ENCODE measurements at regions not wholly inside any gene's neighbourhood (a gene's known extent, or its start where the extent isn't known, plus 50 kb on each side); places are given as distances from the start of the nearest gene placed in this dataset.

GRCh38 chr4:130736436-130737185, 1640.7 kb downstream of the C4orf33 start:
- H3K27ac ChIP-seq (ENCODE audit: extremely low read depth, low read depth, low read length): no peak overlapping the region
- no peaks in the 10 kb centered on the region for H3K4me1 ChIP-seq (replicated peaks in 1 of 2; ENCODE audit: control insufficient read depth in 2 of 2, insufficient read depth in 2 of 2, low read length in 2 of 2)
- no peaks in the 10 kb centered on the region for H3K27me3 ChIP-seq (ENCODE audit: control insufficient read depth in 2 of 2, insufficient read depth in 2 of 2, low read length in 2 of 2)
- no peak overlapping the region for H2AFZ ChIP-seq (ENCODE audit: low read depth, low read length)
- no peaks in the 10 kb centered on the region for H3K79me2 ChIP-seq (ENCODE audit: control insufficient read depth, insufficient read depth, low read length)
- 3% methylated on average over 6 of the region's 7 CpGs for WGBS (ENCODE audit: insufficient coverage, low coverage, missing lambda C conversion rate)
- ChIA-PET POLR2A (no interaction called here), CTCF (ENCODE audit: low intra/inter-chr PET ratio) (no interaction called here)
- H3K4me2 ChIP-seq (ENCODE audit: insufficient read depth, low read length): no peak overlapping the region
- intact Hi-C loops (cut with micrococcal nuclease): no loop called here
- H3K4me3 ChIP-seq: no peak overlapping the region
- BruUV-seq (replicated peaks): no TSS peak
- H4K20me1 ChIP-seq (replicated peaks; ENCODE audit: control insufficient read depth, insufficient read depth, low read length): no peaks in the 10 kb centered on the region
- no peak for DNase-seq (ENCODE audit: extremely low read depth in 1 of 4, low spot score in 3 of 4)
- no peaks in the 10 kb centered on the region; the same call in 1 of the 2 replicates for H3K9me3 ChIP-seq (replicated peaks; ENCODE audit: control insufficient read depth, insufficient read depth, low read depth, low read length)
- in situ Hi-C loops (cut with MboI): no loop called here
- H3K9me1 ChIP-seq (ENCODE audit: control insufficient read depth, insufficient read depth, low read length): no peaks in the 10 kb centered on the region
- no peak for ATAC-seq
- no peak overlapping the region for H3K9ac ChIP-seq (ENCODE audit: insufficient read depth in 1 of 2, low read depth in 2 of 2, low read length in 2 of 2)
- FAIRE-seq: no peak
- no peaks in the 10 kb centered on the region for H3K36me3 ChIP-seq (ENCODE audit: control insufficient read depth, insufficient read depth, low read length)
- TF ChIP-seq MYC (IDR thresholded peaks at IDR 0.05; ENCODE audit: low read depth, low read length): no peak
- no peak for TF ChIP-seq MYC (CRISPR knock-in tag; IDR thresholded peaks at IDR 0.05; ENCODE audit: borderline replicate concordance, low read depth)
- TF ChIP-seq MTA2 (IDR thresholded peaks at IDR 0.05; ENCODE audit: low read depth): no peak
- no peak for TF ChIP-seq E2F8 (IDR thresholded peaks at IDR 0.05; ENCODE audit: low read depth, partially characterized antibody)
- TF ChIP-seq KDM2B (CRISPR knock-in tag; IDR thresholded peaks at IDR 0.05): no peak
- TF ChIP-seq SFPQ (IDR thresholded peaks at IDR 0.05; ENCODE audit: low read depth, low read length): no peak
- TF ChIP-seq FOXJ3 (CRISPR knock-in tag; IDR thresholded peaks at IDR 0.05): no peak
- no peak for TF ChIP-seq RNF219 (CRISPR knock-in tag; IDR thresholded peaks at IDR 0.05)
- TF ChIP-seq EGR1 (conservative IDR thresholded peaks at IDR 0.05): no peak
- TF ChIP-seq ZNF57 (CRISPR knock-in tag; IDR thresholded peaks at IDR 0.05): no peak
- TF ChIP-seq ZNF785 (CRISPR knock-in tag; IDR thresholded peaks at IDR 0.05): no peak
- no peak for TF ChIP-seq SRF (CRISPR knock-in tag; IDR thresholded peaks at IDR 0.05)
- TF ChIP-seq BHLHE40 (IDR thresholded peaks at IDR 0.05; ENCODE audit: low read length): no peak
- TF ChIP-seq ZNF76 (CRISPR knock-in tag; IDR thresholded peaks at IDR 0.05; ENCODE audit: borderline replicate concordance): no peak
- TF ChIP-seq MCM2 (IDR thresholded peaks at IDR 0.05; ENCODE audit: low read depth): no peak
- no peak for TF ChIP-seq TSC22D4 (tag; IDR thresholded peaks at IDR 0.05)
